ENCODE measurements at regions not wholly inside any gene's neighbourhood (a gene's known extent, or its start where the extent isn't known, plus 50 kb on each side); places are given as distances from the start of the nearest gene placed in this dataset.

DNA sequence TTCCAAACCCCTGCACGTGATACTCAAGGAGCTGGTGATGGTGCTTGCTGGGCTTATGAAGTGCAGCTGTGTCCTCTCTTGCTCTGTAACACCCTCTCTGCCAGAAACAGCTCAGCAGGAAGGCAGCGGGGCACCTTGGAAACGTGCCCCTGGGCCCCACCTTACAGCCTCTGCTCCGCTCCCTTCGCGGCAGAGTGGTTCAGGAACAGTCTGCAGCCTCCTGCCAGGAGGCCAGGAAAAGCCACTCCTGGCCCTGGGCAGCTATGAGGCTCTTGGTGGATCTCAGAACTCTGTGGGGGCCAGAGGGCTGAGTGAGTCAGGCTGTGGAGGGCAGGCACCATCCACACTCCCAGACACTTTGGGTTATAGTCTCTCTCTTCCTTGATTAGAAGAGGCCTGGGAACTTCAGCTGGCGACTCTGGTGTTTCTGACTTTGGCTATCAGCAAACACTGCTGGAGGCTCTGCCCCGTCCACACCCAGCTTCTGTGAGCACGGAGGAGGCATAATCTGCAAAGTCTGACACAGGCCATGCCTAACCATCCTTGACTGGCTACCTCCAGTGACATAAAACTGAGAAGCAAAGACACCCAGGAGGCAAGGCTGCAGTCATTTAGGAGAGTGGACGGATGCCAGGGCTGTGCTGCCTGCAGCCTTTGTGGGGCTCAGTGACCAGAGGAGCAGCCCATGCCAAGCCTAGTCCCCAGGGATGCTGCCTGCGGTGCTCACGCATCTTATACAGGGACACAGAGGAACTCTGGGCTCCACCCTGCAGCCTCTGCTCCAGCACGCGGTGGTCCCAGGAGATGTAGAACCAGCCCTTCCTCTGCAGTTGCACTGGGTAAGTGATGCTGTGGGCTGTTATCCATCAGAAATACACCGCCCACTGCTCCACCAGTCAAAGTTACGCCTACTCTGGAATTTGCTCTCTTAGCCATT, 65.3 kb downstream of the METRNL start:
- no peak for DNase-seq (ENCODE audit: low spot score)

GRCh38 chr17:83145358-83145738, 65.9 kb downstream of the METRNL start:
- no peak for DNase-seq (ENCODE audit: low spot score)

- DNase-seq (ENCODE audit: low spot score), result no peak
Measured at GRCh38 chr17:83145831-83146230, 66.4 kb downstream of the METRNL start.

- DNase-seq (ENCODE audit: low spot score), result no peak
Measured at GRCh38 chr17:83146347-83146746, 66.9 kb downstream of the METRNL start.

DNA sequence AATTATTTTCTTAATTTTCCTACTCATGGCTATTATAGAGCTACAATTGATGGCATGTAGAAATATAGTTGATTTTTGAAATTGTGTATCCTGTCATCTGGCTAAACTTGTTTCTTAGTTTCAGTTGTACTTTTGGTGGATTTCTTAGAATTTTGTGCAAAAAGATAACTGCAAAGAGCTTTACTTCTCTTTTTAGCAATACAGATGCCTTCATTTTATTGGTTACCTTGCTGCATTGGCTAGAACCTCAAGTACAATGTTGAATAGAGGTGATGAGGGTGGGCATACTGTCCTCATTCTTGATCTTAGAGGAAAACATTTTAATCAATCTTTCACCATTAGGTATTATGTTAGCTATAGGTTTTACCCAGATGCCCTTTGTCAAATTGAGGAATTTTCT, 67.9 kb downstream of the METRNL start:
- DNase-seq (ENCODE audit: low spot score), result no peak

DNA sequence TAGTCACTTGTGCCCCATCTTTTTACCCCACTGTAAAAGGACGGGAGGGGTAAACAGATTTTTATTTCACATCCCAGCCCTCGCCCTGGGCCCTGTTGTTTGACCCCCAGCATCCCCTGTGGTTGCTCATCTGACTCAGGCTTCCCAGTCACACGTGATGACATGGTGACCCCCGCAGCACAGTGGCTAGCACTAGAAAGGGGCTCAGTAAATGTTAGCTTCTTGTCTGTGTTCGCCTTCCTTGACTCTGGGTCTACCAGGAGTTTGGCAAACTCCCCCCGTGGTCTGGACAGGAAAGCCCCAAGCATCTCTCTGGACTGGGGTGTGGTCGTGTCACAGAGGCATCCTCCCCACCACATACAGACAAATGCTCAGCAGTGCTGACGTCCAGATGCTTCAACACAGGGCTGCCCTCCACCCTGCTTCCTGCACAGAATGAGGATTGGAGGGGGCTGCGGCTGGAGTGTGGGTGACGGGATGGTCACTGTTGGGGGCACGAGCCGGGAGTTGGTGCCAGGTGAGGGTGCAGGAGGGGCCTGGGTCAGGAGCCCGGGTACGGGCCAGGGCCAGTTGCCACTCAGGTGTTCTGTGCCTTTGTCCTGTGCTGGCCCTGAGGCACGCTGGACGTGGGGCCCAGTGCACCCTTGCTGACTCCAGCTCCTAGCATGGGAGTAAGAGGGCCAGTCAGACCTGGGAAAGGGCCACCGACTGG, 69.1 kb downstream of the METRNL start:
- no peak for DNase-seq (ENCODE audit: low spot score)

DNA sequence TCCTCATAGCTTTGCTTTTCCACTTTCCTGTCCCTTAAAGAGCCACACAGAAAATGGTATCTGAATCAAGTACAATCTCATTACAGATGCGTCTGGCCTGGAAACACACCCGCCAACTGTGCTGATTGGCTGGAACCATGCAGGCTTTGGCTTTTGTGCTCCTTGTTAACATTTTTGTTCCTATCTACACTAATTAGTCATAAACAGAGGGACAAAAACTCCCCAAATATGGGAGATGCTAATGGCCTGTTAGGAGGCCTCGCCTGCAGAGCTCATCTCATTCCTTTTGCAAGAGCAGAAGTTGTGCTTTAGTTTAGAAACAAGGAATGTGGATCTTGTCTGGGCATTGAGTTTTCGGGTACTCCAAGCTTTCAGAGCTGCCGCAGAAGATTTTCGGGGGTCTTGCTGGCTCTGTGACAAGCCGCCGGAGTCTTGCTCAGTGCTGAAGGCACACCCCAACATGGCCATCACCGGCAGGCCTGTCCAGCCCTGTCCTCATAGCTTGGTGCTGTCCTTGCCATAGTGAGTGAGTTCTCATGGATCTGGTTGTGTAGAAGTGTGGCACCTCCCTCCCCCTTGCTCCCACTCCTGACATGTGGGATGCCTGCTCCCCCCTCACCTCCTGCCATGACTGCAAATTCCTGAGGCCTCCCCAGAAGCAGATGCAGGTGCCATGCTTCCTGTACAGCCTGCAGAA, 69.8 kb downstream of the METRNL start:
- DNase-seq (ENCODE audit: low spot score), result no peak

- DNase-seq (ENCODE audit: low spot score), result no peak
Measured at GRCh38 chr17:83149761-83150251, 70.4 kb downstream of the METRNL start.

DNA sequence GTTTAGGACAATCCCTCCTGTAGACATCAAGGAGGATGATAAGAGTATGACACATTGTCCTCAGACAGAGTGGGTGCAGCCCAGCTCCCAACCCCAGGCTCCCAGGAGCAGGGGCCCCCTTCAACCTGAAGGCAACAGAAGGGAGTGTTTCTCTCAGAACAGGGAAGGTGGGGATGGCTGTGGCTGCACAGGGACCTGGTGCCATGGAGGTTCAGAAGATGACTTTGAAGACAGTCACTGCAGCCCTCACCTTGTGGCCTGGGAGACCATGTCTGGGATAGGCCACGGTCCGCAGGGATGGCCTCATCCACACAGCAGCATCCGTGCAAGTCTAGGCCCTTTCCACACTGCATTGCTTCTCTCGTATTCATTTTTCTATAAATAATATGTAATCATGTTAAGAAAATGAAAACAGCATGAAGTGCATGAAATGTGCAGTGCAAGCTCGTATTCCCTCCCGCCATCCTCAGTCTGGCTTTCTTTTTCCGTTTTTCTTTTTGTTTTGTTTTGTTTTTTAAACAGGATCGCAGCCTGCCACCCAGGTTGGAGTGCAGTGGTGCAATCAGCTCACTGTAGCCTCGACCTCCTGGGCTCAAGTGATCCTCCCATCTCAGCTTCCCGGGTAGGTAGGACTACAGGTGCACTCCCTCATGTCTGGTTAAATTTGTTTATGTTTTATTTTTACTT, 71.1 kb downstream of the METRNL start:
- DNase-seq (ENCODE audit: low spot score), result no peak

DNA sequence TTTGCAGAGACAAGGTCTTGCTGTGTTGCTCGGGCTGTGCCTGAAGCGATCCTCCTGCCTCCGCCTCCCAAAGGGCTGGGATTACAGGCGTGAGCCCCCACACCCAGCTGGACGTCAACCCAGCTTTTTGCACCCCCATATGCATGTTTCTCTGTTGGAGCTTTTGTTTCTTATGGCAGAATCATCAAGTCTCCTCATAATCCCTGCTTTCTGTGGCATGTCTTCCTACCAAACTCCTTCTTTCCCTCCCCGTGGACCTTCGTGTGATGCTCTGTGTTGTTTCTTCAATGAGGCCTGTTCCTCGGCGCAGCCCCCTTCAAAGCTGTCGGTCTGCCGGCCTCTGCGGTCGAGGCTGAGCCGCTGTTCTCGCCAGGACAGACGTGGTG, 71.6 kb downstream of the METRNL start:
- no peak for DNase-seq (ENCODE audit: low spot score)

- DNase-seq (ENCODE audit: low spot score), result no peak
Measured at GRCh38 chr17:83151442-83152226, 72.2 kb downstream of the METRNL start.

DNA sequence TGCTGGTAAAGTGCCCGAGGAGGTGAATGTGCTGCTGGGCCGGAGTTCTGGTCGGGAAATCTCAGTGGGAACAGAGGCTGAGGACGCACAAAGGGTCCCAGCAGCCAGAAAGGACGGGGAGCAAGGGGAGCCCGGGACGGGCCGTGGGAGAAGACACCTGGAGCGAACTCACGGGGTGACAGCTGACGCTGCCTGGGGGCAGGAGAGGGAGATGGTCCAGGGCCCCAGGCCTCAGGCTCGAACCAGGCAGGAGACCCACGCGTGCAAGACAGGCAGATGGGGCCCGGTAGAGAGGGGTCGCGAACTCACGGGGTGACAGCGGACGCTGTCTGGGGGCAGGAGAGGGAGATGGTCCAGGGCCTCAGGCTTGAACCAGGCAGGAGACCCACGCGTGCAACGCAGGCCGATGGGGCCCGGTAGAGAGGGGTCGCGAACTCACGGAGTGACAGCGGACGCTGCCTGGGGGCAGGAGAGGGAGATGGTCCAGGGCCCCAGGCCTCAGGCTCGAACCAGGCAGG, 72.9 kb downstream of the METRNL start:
- DNase-seq (ENCODE audit: low spot score), result no peak

DNA sequence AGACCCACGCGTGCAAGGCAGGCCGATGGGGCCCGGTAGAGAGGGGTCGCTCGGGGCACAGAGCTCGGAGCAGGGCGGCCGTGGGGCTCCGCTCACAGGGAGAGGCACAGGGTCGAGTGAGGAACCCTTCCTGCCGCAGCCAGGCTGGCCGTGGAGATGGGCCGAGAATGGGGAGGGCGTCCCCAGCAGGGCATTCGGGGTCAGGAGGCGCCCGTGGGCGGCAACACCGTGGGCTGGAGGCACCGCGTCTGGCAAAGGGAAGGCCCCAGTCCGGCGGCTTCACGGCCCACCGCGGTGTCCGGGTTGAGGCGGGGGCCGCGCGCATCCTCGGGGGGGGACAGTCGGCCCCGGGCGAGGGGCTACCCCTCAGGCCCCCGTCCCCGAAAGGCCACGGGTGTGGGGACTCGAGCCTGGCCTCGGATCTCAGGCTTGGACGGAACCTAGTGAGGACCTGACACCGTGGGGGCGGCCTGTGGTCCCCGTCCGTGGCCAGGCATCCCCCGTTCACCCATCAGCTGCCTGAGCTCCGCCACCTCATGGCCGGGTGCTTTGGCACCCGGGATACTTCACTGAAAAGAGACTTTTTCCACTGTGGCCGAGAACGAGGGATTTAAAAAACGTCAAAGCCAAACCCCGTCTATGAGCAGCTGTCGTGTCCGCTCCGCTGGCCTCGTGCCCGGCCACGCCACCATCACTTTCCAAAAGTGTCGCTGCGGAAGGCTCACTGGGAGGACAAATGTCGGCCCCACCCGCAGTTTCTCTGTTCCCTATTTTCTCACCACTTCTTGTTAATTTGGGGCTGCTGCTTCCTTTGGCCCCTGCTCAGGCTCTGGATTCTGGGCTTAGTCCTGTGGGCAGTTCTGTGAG, 73.6 kb downstream of the METRNL start:
- no peak for DNase-seq (ENCODE audit: low spot score)

- DNase-seq (ENCODE audit: low spot score), result no peak
Measured at GRCh38 chr17:83153681-83154310, 74.4 kb downstream of the METRNL start.

DNA sequence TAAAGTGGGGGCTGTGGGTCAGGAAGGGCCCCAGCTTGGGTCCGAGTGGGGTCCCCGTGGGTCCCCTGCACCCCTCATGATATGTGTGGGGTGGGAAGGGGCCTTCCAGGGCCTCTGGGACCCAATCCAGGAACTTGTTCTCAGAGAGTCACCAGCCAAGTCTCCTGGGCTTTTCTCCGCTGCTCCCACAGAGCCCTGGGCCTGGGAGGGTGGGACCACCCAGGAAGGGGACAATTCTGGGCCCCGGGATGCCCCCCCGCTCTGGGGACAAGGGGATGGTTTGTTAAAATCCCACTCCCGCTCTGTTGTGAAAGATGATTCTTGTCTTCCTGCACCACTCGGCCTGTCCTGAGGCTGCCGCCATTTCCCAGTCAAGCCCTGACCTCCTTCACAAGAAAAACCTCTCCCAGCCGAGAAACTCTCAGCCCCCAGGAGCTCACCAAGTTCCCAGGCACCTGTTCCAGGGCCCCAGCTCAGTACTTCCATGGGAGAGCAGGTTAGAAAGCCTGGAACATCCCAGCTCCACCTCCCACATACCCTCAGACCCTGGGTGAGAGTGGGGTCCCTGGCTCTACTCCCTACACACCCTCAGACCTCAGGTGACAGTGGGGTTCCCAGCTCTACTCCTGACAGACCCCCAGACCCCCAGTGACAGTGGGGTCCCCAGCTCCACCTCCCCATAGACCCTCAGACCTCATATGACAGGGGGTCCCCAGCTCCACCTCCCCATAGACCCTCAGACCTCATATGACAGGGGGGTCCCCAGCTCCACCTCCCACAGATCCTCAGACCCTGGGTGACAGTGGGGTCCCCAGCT, 75.1 kb downstream of the METRNL start:
- DNase-seq (ENCODE audit: low spot score), result no peak

GRCh38 chr17:83155128-83156121, 76.0 kb downstream of the METRNL start:
- no peak for DNase-seq (ENCODE audit: low spot score)

GRCh38 chr17:83156408-83156807, 77.0 kb downstream of the METRNL start:
- no peak for DNase-seq (ENCODE audit: low spot score)
